Breast epithelium (tissue), 4 donors: ENCODE measurements at regions not wholly inside any gene's neighbourhood (a gene's known extent, or its start where the extent isn't known, plus 50 kb on each side); places are given as distances from the start of the nearest gene placed in this dataset.

ENCODE experiments used
- DNase-seq, 2 donors: peaks; one replicate each; pipeline ENCODE4 v3.0.0-alpha.2; 2019; ENCODE audit warnings: low spot score in 2 of 2
- H3K27ac ChIP-seq, 2 donors: fragments of 200-600 bp; sonication (generic) in 1 of 2; one replicate each; pipeline ENCODE4 v1.5.1; 2016 to 2019; ENCODE audit warnings: mild to moderate bottlenecking in 1 of 2
- H3K27me3 ChIP-seq, 2 donors: fragments of 200-600 bp; sonication (generic) in 1 of 2; one replicate each; pipeline versions ENCODE4 v1.5.1 to v1.6.0; 2017 to 2019; ENCODE audit warnings: control low read depth in 1 of 2, mild to moderate bottlenecking in 1 of 2
- H3K36me3 ChIP-seq: fragments of 200-600 bp; one replicate; pipeline ENCODE4 v1.5.1; 2019
- H3K4me1 ChIP-seq, 2 donors: fragments of 200-600 bp; sonication (generic); one replicate each; pipeline ENCODE4 v1.5.1; 2016 to 2019; ENCODE audit warnings: control low read depth in 1 of 2
- H3K4me3 ChIP-seq, 3 donors: fragments of 200-600 bp; sonication (generic); 1 replicate in 2 of 3; 2 replicates in 1 of 3; pipeline ENCODE4 v1.5.1; 2016 to 2019; ENCODE audit warnings: mild to moderate bottlenecking in 3 of 3, moderate library complexity in 2 of 3
- H3K9me3 ChIP-seq, 2 donors: fragments of 200-600 bp; sonication (generic) in 1 of 2; one replicate each; pipeline ENCODE4 v1.5.1; 2016 to 2019; ENCODE audit warnings: control low read depth in 1 of 2
- CTCF ChIP-seq, 3 donors: fragments of 450-650 bp; IDR thresholded peaks; one replicate each; pipeline ENCODE4 v1.5.1; 2016 to 2017; ENCODE audit warnings: antibody characterized with exemption in 3 of 3, mild to moderate bottlenecking in 3 of 3, moderate library complexity in 3 of 3
- POLR2A ChIP-seq: fragments of 450-650 bp; IDR thresholded peaks from one replicate; pipeline ENCODE4 v1.6.1; 2016; ENCODE audit warnings: antibody characterized with exemption, mild to moderate bottlenecking, moderate library complexity
- POLR2AphosphoS5 ChIP-seq, 3 donors: sonication (generic); formaldehyde crosslinking; IDR thresholded peaks; one replicate each; pipeline ENCODE4 v1.6.1; 2017; ENCODE audit warnings: antibody characterized with exemption in 3 of 3
- intact Hi-C: fragments of 100-400 bp; cut with DNase I; formaldehyde crosslinking; loops from one replicate; pipeline ENCODE4 v1.15.1; 2023; ENCODE audit warnings: low total_unique reads

DNA sequence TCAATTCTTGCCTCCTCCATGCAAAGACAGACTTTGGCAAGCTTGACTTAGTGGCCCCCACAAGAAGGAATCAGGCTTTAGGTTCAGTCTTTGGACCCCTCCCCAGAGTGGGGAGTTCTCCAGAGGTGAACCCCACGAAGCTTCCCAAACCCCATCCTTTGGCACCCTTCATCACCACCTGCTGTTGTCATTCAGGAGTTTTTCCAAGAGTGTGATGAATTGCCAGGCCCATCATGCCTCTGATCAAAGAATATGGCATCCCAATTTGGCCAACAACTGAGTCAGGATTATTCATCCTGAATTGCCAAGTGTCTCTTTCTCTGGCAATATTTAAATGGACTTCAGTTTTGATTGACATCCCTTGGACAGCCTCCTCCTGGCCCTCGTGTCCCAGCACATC is 404.7 kb upstream of the MKI67 start:
- Histone ChIP-seq H3K27ac (no peak overlapping the region), H3K36me3 (no peaks in the 10 kb centered on the region), H3K4me1 (no peaks in the 10 kb centered on the region), H3K9me3 (no peaks in the 10 kb centered on the region), H3K4me3 (no peak overlapping the region), H3K27me3 (peaks cover 0 to 19% of the 10 kb centered on the region in 2 donors)
- intact Hi-C loops, result loop anchor here (2.0 kb wide), 1 partner anchor 62 kb away; no protein-coding TSS in a partner anchor
- DNase-seq, result no peak
- TF ChIP-seq POLR2AphosphoS5 (IDR thresholded peaks at IDR 0.05) (no peak), POLR2A (no peak)

DNA sequence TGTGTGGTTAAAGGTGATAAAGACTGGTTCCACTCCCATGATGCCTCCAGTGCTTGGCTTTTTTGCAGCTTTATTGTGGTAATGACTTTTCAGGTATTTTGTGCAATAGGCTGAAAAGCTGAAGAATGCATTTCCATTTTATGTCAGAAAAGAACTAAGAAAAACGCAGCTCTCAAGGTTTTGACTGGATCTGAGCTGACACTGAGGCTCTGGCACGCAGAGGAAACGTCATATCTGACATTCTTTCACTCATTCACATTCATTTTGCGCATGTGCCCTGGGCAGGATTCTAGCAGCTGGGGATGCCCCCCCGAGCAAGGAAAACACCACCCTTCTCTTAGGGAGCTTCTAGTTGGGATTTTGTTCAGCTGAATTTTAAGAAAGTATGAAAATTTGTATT is 408.5 kb upstream of the MKI67 start:
- no peak overlapping the region for H3K4me3 ChIP-seq
- no peak for TF ChIP-seq POLR2AphosphoS5 (IDR thresholded peaks at IDR 0.05)
- no peak for TF ChIP-seq POLR2A
- TF ChIP-seq CTCF (IDR thresholded peaks at IDR 0.05), result no peak
- intact Hi-C loops, result no loop called here
- no peaks in the 10 kb centered on the region for H3K9me3 ChIP-seq
- H3K27ac ChIP-seq, result no peak overlapping the region
- peaks cover 0 to 41% of the 10 kb centered on the region in 2 donors for H3K27me3 ChIP-seq
- no peaks in the 10 kb centered on the region for H3K4me1 ChIP-seq
- no peaks in the 10 kb centered on the region for H3K36me3 ChIP-seq
- no peak for DNase-seq

GRCh38 chr10:128536259-128536658 is 410.0 kb upstream of the MKI67 start:
- intact Hi-C loops, result no loop called here
- no peak for TF ChIP-seq POLR2AphosphoS5 (IDR thresholded peaks at IDR 0.05)
- no peak for TF ChIP-seq POLR2A
- no peak for TF ChIP-seq CTCF (IDR thresholded peaks at IDR 0.05)
- peaks cover 0 to 54% of the 10 kb centered on the region in 2 donors for H3K27me3 ChIP-seq
- H3K27ac ChIP-seq, result no peak overlapping the region
- no peaks in the 10 kb centered on the region for H3K4me1 ChIP-seq
- H3K36me3 ChIP-seq, result no peaks in the 10 kb centered on the region
- no peak for DNase-seq
- H3K9me3 ChIP-seq, result no peaks in the 10 kb centered on the region
- H3K4me3 ChIP-seq, result no peak overlapping the region

- peaks cover 0 to 54% of the 10 kb centered on the region in 2 donors for H3K27me3 ChIP-seq
- intact Hi-C loops, result no loop called here
- TF ChIP-seq POLR2A (no peak), CTCF (IDR thresholded peaks at IDR 0.05) (no peak), POLR2AphosphoS5 (IDR thresholded peaks at IDR 0.05) (no peak)
- no peaks in the 10 kb centered on the region for H3K4me1 ChIP-seq
- H3K9me3 ChIP-seq, result no peaks in the 10 kb centered on the region
- no peak for DNase-seq
- H3K4me3 ChIP-seq, result no peak overlapping the region
- H3K36me3 ChIP-seq, result no peaks in the 10 kb centered on the region
- H3K27ac ChIP-seq, result no peak overlapping the region
These were observed 411.7 kb upstream of the MKI67 start for GRCh38 chr10:128537834-128538330.

- H3K4me3 ChIP-seq, result no peak overlapping the region
- H3K27me3 ChIP-seq, result peaks cover 0 to 57% of the 10 kb centered on the region in 2 donors
- H3K4me1 ChIP-seq, result no peaks in the 10 kb centered on the region
- H3K36me3 ChIP-seq, result no peaks in the 10 kb centered on the region
- DNase-seq, result no peak
- H3K9me3 ChIP-seq, result no peaks in the 10 kb centered on the region
- intact Hi-C loops, result no loop called here
- no peak overlapping the region for H3K27ac ChIP-seq
- TF ChIP-seq CTCF (IDR thresholded peaks at IDR 0.05) (no peak), POLR2AphosphoS5 (IDR thresholded peaks at IDR 0.05) (no peak), POLR2A (no peak)
These were observed 412.4 kb upstream of the MKI67 start for GRCh38 chr10:128538671-128539070.
